ENCODE measurements at regions not wholly inside any gene's neighbourhood (a gene's known extent, or its start where the extent isn't known, plus 50 kb on each side); places are given as distances from the start of the nearest gene placed in this dataset.

DNA sequence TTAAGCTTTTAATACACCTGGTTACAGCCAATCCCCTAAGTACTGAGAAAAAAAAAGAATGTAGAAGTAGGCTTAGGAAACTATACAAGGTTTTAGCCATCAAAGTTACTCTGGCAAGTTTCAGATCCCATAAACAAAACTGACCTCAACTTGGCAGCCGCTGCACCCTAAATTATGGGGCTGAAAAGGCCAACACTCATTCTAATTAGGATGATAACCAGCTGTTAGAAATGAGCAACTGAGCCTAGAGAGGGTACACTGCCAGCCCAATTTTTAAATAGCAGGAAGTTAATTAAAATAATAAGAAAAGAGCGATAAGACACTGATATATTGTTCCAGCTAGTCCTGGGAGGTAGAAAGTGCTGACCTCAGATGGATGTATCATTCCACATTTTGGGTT, 105.7 kb upstream of the VAV3 start:
- Histone ChIP-seq H3K4me2 (ENCODE audit: low read depth, low read length, poor library complexity, severe bottlenecking) (no peak overlapping the region), H3K4me3 (ENCODE audit: low read length, poor library complexity, severe bottlenecking) (no peak overlapping the region), H3K9me3 (ENCODE audit: insufficient read depth, low read depth, low read length) (no peaks in the 10 kb centered on the region), H3K9ac (ENCODE audit: low read depth, low read length, poor library complexity, severe bottlenecking) (no peak overlapping the region), H3K4me1 (ENCODE audit: insufficient read depth, low read length, poor library complexity, severe bottlenecking) (peaks cover 42% of the 10 kb centered on the region), H3K9me2 (replicated peaks; ENCODE audit: low read depth, low read length) (no peaks in the 10 kb centered on the region), H3F3A (ENCODE audit: low read depth) (no peaks in the 10 kb centered on the region), H4K20me1 (ENCODE audit: insufficient read depth, low read length, poor library complexity, severe bottlenecking) (no peaks in the 10 kb centered on the region), H3K79me2 (ENCODE audit: insufficient read depth, low read length) (no peaks in the 10 kb centered on the region), H2AFZ (ENCODE audit: low read length) (no peak overlapping the region), H3K27me3 (ENCODE audit: insufficient read depth, low read length, poor library complexity, severe bottlenecking) (no peaks in the 10 kb centered on the region), H3K36me3 (ENCODE audit: insufficient read depth, low read length) (no peaks in the 10 kb centered on the region)
- TF ChIP-seq, protein P1, sequence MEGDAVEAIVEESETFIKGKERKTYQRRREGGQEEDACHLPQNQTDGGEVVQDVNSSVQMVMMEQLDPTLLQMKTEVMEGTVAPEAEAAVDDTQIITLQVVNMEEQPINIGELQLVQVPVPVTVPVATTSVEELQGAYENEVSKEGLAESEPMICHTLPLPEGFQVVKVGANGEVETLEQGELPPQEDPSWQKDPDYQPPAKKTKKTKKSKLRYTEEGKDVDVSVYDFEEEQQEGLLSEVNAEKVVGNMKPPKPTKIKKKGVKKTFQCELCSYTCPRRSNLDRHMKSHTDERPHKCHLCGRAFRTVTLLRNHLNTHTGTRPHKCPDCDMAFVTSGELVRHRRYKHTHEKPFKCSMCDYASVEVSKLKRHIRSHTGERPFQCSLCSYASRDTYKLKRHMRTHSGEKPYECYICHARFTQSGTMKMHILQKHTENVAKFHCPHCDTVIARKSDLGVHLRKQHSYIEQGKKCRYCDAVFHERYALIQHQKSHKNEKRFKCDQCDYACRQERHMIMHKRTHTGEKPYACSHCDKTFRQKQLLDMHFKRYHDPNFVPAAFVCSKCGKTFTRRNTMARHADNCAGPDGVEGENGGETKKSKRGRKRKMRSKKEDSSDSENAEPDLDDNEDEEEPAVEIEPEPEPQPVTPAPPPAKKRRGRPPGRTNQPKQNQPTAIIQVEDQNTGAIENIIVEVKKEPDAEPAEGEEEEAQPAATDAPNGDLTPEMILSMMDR (conservative IDR thresholded peaks at IDR 0.05; ENCODE audit: low read length), result no peak

DNA sequence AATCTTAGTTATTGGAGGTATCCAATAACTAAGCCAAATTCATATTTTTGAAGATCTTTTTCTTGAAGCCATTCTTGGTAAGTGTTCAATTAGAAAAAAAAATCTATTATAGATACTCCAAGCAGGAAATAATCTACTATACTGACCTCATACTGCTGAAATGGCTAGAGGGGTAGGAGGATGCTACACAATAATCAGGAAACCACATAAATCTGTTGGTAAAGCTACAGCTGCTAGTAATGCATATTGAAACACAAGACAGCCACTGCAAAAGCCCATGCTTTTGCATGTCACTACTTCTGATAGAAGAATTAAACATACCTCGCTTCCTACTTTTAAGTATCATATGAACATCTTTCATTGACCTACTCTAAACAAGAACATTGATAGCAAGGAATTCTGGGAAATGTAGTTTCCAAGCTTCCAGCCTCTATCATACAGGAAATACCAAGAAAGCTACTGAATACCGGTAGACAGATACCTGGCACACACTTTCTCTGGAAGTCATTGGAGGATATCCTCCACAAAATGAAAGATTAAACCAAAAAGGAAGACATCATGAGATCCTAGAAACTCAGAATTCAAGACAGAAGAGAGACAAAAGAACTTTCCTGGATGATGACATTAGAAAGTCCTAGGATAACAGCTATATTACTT, 103.0 kb upstream of the VAV3 start:
- H3K9ac ChIP-seq (ENCODE audit: low read depth, low read length, poor library complexity, severe bottlenecking), result no peak overlapping the region
- H2AFZ ChIP-seq (ENCODE audit: low read length), result no peak overlapping the region
- no peaks in the 10 kb centered on the region for H3K36me3 ChIP-seq (ENCODE audit: insufficient read depth, low read length)
- peak overlapping the region; percentile 27 for H3K4me3 ChIP-seq (ENCODE audit: low read length, poor library complexity, severe bottlenecking)
- H3K4me1 ChIP-seq (ENCODE audit: insufficient read depth, low read length, poor library complexity, severe bottlenecking), result peaks cover 35% of the 10 kb centered on the region
- TF ChIP-seq EZH2phosphoT487 (IDR thresholded peaks at IDR 0.05; ENCODE audit: borderline replicate concordance), result no peak
- TF ChIP-seq, protein P1 (conservative IDR thresholded peaks at IDR 0.05; ENCODE audit: low read length), result no peak
- no peaks in the 10 kb centered on the region for H3K27me3 ChIP-seq (ENCODE audit: insufficient read depth, low read length, poor library complexity, severe bottlenecking)
- peak overlapping the region; percentile 55 for H3K4me2 ChIP-seq (ENCODE audit: low read depth, low read length, poor library complexity, severe bottlenecking)
- no peaks in the 10 kb centered on the region for H3K9me3 ChIP-seq (ENCODE audit: insufficient read depth, low read depth, low read length)
- no peaks in the 10 kb centered on the region for H3K9me2 ChIP-seq (replicated peaks; ENCODE audit: low read depth, low read length)
- no peaks in the 10 kb centered on the region for H4K20me1 ChIP-seq (ENCODE audit: insufficient read depth, low read length, poor library complexity, severe bottlenecking)
- no peaks in the 10 kb centered on the region for H3F3A ChIP-seq (ENCODE audit: low read depth)
- H3K79me2 ChIP-seq (ENCODE audit: insufficient read depth, low read length), result no peaks in the 10 kb centered on the region

DNA sequence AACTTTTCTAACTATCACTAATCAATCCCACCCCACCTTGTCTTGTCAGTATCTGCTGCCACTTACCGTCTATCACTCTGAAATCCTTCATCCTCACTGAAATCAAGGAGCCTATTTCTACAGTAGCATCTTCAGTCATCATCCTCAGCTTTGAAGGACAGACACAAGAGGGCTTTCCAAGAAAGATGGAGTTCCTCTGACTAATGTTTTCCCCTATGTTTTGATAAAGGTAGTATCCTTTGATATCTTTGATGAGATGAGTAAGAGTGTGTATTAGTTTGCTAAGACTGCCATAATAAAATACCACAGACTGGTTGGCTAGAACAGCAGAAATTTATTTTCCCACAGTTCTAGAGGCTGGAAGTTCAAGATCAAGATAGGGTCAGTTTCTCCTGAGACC, 101.8 kb upstream of the VAV3 start:
- H3K4me2 ChIP-seq (ENCODE audit: low read depth, low read length, poor library complexity, severe bottlenecking), result no peak overlapping the region
- no peak for TF ChIP-seq EZH2phosphoT487 (IDR thresholded peaks at IDR 0.05; ENCODE audit: borderline replicate concordance)
- TF ChIP-seq, protein P1 (conservative IDR thresholded peaks at IDR 0.05; ENCODE audit: low read length), result no peak
- H3K4me3 ChIP-seq (ENCODE audit: low read length, poor library complexity, severe bottlenecking), result no peak overlapping the region
- H3K36me3 ChIP-seq (ENCODE audit: insufficient read depth, low read length), result no peaks in the 10 kb centered on the region
- H3F3A ChIP-seq (ENCODE audit: low read depth), result no peaks in the 10 kb centered on the region
- no peaks in the 10 kb centered on the region for H3K9me2 ChIP-seq (replicated peaks; ENCODE audit: low read depth, low read length)
- no peak overlapping the region for H3K9ac ChIP-seq (ENCODE audit: low read depth, low read length, poor library complexity, severe bottlenecking)
- H3K9me3 ChIP-seq (ENCODE audit: insufficient read depth, low read depth, low read length), result peaks cover 7% of the 10 kb centered on the region; the same call in 1 of the 2 replicates
- no peak overlapping the region for H2AFZ ChIP-seq (ENCODE audit: low read length)
- no peaks in the 10 kb centered on the region for H4K20me1 ChIP-seq (ENCODE audit: insufficient read depth, low read length, poor library complexity, severe bottlenecking)
- H3K79me2 ChIP-seq (ENCODE audit: insufficient read depth, low read length), result no peaks in the 10 kb centered on the region
- no peaks in the 10 kb centered on the region for H3K27me3 ChIP-seq (ENCODE audit: insufficient read depth, low read length, poor library complexity, severe bottlenecking)
- peaks cover 23% of the 10 kb centered on the region for H3K4me1 ChIP-seq (ENCODE audit: insufficient read depth, low read length, poor library complexity, severe bottlenecking)

All from Loucy (cell line).